Right lung (tissue), 2 donors: ENCODE measurements at regions not wholly inside any gene's neighbourhood (a gene's known extent, or its start where the extent isn't known, plus 50 kb on each side); places are given as distances from the start of the nearest gene placed in this dataset.

ENCODE experiments used
- DNase-seq, 2 donors: peaks; one replicate each; pipeline ENCODE4 v3.0.0-alpha.2; 2013

DNA sequence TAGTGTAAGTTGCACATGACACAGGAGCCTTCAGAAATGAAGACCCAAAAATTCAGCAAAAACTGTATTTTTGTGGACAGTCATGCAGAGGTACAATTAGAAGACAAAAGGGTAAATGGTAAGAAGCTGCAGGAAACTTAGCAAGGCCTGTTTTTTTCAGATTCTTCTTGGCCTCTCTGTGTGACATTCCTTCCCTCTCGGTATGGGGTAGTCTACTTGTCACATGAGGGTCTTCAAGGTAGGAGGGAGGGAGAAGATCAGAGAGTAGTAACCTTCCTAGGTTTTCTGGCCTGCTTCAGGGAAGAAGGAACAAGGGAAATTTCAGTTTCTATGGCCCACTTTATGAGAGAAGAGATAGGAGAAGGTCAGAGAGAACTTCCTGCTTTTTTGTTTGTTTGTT is 230.4 kb upstream of the PPP1R2C start:
- DNase-seq, result no peak

- peak; percentile 57 to 65 for DNase-seq
These were observed 238.1 kb upstream of the PPP1R2C start for GRCh38 chrX:43016021-43016420.

- DNase-seq, result no peak
These were observed 240.1 kb upstream of the PPP1R2C start for GRCh38 chrX:43018031-43018430.

DNA sequence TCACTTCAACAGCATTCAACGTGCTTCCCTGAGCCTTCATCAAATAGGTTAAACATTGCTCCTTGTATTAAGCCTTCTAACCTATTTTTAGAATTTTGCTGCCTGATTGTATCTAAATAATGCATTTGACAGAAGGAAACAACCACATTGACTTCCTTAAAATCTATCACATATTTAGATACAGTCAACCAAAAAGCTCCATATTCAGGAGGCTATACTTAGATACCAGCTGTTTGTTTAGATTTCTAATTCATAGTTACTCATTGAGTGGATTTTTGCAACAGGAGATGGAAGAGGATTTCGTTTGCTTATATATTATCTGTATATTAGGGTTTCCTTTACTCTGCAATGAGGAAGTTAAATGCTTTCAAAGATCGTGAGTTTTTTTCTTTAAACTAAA is 241.1 kb upstream of the PPP1R2C start:
- DNase-seq, result no peak

- DNase-seq, result no peak
These were observed 247.9 kb upstream of the PPP1R2C start for GRCh38 chrX:43025806-43026315.

GRCh38 chrX:43064096-43064495 is 286.1 kb upstream of the PPP1R2C start:
- no peak for DNase-seq

DNA sequence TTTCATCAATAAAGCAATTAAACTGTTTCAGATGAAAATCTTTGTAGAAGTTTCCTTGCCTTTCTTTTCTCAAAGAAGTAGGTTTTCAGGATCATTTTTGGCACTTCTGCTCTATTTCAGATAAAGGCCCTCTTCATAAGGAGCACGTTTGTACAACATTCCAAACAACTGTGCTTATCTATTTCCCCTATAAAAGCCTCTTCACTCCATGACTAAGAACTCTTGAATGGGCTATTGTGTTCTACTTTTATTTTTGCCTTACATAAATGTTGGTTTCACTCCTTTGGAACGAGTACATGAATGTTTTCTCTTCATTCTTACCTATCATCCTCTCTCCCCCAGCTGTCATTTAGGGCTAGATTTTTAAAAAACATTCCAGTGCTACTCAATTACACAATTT is 288.0 kb upstream of the PPP1R2C start:
- DNase-seq, result no peak

GRCh38 chrX:43068639-43069038 is 290.7 kb upstream of the PPP1R2C start:
- DNase-seq, result no peak

DNA sequence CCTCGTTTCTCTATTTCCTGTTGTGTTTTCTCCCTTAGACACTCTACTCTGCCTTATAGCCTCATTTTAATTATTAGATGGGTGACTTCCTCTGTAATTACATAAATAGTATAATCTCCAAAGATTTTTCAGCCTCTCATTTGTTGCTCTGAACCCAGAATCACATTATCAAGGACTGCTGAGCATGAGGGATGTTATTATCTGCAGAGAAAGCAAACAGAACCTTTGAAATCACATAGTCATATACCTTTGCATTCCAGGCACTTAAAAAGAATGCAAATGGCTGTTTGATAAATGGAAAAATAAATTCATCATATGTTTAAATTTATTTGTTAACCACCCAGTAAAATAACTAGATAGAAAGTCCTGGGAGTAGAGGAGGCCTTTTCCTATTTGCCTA is 305.1 kb upstream of the PPP1R2C start:
- DNase-seq, result no peak

DNA sequence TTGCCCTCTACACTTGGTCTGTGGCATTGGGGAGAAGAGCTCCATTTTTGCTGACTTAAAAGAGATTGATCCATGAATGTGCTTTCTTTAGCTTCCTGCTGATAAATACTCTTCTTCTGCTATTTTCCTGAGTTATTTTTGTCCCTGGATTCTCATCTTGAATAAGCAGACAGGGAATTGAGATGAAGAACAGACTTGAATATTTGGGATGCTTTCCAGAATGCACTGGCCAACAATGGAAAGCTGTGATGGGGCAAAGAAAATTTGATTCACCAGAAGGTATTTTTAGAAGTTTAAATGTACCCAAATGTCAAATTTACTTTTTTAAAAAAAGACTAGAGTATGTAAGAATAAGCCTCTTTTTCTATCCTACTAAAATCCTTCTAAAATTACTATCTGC is 309.9 kb upstream of the PPP1R2C start:
- no peak for DNase-seq

- DNase-seq, result no peak
These were observed 318.9 kb upstream of the PPP1R2C start for GRCh38 chrX:43096830-43097229.

- DNase-seq, result no peak
These were observed 328.0 kb upstream of the PPP1R2C start for GRCh38 chrX:43106009-43106408.

- no peak for DNase-seq
These were observed 330.9 kb upstream of the PPP1R2C start for GRCh38 chrX:43108828-43109227.

GRCh38 chrX:43121637-43122036 is 343.7 kb upstream of the PPP1R2C start:
- no peak for DNase-seq

DNA sequence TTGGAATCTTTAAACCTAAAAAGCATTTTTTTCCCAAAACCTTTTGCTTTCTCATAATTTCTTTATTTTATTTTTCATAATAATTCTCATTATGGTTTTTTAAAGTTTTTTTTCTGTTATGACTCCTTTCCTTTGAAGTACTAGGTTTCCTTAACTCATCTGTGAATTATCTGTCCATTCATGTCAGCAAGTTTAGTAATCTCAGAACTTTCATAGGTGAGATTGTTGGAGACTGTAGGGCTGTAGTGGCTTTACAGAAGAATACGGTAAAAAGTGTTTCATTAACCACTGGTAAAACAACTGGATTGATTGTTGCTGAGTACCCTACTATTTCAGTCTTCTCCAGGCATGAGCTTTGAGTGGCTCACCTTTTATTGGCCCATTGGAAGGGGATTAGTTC is 361.7 kb upstream of the PPP1R2C start:
- DNase-seq, result no peak

DNA sequence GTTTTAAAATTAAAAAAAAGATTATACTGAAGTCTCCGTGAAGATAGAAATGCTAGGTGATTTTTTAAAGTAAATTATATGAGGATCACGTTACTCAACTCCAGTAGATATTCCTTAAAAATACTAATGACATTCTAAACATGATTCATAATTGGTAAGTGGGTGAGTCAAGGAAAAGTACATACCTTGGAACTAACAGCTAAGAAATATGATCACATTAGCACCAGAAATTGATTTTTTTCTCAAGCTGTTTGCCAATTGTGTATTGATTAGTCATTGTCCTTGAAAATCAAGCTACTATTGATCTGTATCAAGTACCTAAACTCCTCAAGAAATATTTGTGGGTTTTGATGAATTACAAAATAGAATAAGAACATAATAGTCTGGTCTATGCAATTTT is 362.6 kb upstream of the PPP1R2C start:
- DNase-seq, result no peak

GRCh38 chrX:43141885-43142284 is 363.9 kb upstream of the PPP1R2C start:
- no peak for DNase-seq

DNA sequence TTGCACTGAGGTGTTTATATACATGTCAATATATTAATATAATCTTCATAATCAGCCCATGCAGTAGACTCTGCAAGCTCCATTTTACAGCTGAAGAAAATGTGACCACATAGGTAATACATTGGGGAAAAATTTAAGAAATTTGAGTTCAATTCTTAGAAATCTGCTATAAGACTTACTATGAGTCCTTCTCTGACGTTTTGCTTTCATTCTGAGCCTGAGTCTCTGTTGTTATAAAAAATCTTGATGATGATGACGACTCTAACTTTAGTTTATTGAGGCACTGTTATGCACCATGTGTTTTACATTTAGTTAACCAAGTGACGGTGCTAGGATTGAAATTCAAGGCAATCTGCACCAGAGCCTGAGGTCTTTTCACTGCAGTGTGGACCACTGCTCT is 370.3 kb upstream of the PPP1R2C start:
- no peak for DNase-seq

DNA sequence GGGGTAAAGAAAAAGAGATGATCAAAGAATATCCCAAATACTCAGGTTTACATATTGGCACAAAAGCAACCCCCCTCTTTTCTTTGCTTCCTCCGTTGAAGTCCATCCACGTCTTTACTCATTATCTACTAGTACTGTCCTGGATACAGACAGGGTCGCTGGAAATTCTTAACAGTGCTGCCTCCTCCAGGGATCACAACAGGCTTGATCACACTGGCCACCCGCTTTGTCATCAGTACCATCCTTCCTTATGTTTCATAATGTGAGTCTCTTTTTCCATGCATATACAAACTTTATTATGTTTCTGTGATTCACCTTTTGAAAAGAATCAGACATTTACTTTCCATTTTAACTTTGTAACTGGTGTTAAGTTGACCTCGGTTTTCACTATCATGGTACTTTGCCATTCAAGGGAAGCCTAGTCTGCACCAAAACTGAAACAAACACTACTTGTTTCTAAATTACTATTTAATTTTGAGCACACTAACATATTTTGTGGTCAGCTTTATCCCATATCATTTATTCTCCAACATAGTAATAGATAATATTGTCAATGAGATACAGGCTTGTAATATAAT is 387.5 kb upstream of the PPP1R2C start:
- no peak for DNase-seq

DNA sequence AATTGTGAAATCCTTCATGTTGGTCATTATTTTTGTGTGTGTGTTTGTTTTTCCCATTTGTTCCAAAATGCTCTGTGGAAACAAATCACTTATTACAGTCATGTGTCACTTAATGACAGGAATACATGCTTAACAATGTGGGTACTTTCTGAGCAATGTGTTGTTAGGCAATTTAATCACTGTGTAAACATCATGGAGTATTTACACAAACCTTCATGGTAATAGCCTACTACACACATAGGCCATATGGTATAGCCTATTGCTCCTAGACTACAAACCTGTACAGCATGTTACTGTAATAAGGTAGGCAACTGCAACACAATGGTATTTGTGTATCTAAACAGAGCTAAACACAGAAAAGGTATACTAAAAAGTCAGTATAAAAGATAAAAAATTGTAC is 388.9 kb upstream of the PPP1R2C start:
- no peak for DNase-seq

DNA sequence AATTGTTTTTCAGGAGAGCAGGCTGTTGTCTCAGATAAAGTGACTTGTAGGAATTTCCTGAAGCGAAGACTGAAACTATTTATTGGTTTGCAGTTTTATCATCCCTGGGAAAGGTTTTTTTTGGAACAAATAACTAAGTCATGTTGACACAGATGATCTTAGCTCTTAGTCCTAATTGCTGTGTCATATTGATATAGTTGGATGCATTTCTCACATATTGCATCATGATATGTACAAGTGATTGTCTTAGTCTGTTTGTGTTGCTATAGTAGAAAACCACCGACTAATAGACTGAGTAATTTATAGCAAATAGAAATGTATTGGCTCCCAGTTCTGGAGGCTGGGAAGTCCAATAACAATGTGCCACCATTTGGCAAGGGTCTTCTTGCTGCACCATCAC is 397.5 kb upstream of the PPP1R2C start:
- no peak for DNase-seq

DNA sequence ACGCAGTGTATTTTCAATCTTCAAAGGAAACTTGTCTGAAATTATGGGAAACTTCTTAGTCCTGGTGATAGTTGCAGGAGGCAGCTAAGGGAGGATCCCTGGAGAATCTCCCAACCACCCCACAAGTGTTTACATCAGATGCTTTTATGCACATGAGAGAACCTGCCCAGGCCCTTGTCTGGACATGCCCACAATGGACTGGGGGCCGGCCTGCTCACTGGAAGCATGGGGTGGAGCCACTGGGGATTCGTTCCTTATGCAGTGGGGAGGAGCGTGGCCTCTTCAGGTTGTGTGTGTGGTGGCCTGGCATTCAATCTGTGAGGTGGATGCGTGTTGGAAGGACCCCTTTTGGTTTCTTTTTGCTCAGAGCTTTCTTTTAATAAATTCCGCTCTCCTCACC is 398.7 kb upstream of the PPP1R2C start:
- no peak for DNase-seq

- no peak for DNase-seq
These were observed 410.3 kb upstream of the PPP1R2C start for GRCh38 chrX:43188296-43188695.

- DNase-seq, result no peak
These were observed 433.6 kb upstream of the PPP1R2C start for GRCh38 chrX:43211570-43211969.

DNA sequence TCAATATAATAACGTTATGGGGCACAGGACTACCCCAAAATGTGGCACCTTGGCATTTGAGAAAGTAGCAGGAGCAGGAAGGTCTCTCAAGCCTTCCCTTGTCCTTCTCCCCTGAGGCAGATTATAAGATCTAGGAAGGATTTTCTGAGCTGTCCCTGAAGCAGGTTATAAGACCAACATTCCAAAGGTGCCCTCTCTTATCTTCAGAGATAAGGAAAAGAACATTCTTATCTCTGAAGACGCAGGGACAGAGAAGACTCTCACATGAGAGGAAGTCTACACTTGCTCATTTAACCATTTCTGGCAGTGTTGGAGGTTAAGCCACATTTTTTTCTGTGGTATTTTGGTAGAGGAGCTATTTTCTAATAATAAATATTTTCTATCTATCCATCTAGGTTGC is 437.9 kb upstream of the MAOA start:
- DNase-seq, result no peak
